ENCODE measurements at regions not wholly inside any gene's neighbourhood (a gene's known extent, or its start where the extent isn't known, plus 50 kb on each side); places are given as distances from the start of the nearest gene placed in this dataset.

DNA sequence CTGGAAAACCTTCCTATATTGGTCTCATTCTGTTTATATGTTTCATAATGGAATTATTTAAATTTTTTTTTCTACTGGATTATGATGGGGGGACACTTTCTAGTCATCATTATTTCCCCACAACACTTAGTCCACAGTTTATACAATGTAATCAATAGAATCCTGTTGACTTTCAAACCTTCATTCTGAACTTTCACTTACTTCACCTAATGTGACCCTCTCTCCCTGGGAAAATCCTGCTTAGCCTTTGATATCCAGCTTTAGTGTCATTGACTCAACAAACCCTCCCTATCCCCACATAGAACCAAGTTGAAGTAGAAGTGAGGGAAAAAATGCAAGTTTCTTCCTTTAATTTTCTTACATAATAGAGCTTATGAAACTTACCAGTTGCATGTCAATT lies 666.0 kb downstream of the MECOM start:
- DNase-seq (ENCODE audit: low spot score in 2 of 2) = no peak
- H3K9me3 ChIP-seq = no peaks in the 10 kb centered on the region
- H3K4me3 ChIP-seq = no peak overlapping the region

DNA sequence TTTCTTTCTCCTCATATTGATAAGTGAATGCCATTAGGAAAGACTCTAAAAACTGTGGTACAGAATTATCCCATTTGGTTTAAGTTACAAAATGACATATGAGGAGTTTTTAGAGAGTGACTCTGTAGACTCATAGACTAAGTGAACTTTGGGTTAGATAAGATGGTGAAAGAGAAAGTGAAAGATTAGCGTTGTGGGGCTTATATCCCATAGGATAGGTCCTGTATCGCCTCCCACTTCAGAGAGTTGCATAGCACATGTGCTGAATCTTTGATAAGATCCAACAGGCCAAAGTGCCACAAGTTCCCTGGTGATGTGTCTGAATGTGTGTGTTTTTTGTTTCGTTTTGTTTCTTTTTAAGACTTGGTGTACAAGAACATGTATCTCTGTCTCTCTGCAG lies 666.9 kb downstream of the MECOM start:
- 82% methylated on average over 3 of the region's 3 CpGs for WGBS
- Histone ChIP-seq H3K9me3 (no peaks in the 10 kb centered on the region), H3K36me3 (no peaks in the 10 kb centered on the region), H3K27me3 (no peaks in the 10 kb centered on the region), H3K4me1 (no peaks in the 10 kb centered on the region), H3K4me3 (no peak overlapping the region), H3K27ac (no peak overlapping the region)
- TF ChIP-seq POLR2AphosphoS5 (IDR thresholded peaks at IDR 0.05) = no peak
- no peak for TF ChIP-seq EP300 (IDR thresholded peaks at IDR 0.05)
- no peak for TF ChIP-seq POLR2A (IDR thresholded peaks at IDR 0.05)
- no peak for TF ChIP-seq CTCF (IDR thresholded peaks at IDR 0.05)
- no peak for DNase-seq (ENCODE audit: low spot score in 2 of 2)

More for the DNA sequence above, 666.0 kb downstream of the MECOM start:
- no peak overlapping the region for H3K27ac ChIP-seq
- TF ChIP-seq POLR2A (IDR thresholded peaks at IDR 0.05) = no peak
- H3K4me1 ChIP-seq = no peaks in the 10 kb centered on the region
- H3K36me3 ChIP-seq = no peaks in the 10 kb centered on the region
- H3K27me3 ChIP-seq = no peaks in the 10 kb centered on the region

DNA sequence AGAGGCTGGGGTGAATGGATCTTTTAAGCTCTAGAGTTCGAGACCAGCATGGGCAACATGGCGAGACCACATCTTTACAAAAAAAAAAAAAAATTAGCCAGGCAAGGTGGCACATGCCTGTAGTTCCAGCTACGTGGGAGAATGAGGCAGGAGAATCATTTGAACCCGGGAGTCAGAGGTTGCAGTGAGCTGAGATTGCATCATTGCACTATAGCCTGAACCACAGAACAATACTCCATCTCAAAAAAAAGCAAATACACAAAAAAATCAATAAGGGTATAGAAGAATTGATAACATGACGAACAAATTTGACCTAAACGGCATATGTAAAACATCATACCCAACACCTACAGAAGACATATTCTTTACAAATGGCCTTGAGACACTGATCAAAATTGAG lies 668.4 kb downstream of the MECOM start:
- Histone ChIP-seq H3K9me3 (no peaks in the 10 kb centered on the region), H3K27me3 (no peaks in the 10 kb centered on the region), H3K4me1 (no peaks in the 10 kb centered on the region), H3K27ac (no peak overlapping the region), H3K4me3 (no peak overlapping the region), H3K36me3 (no peaks in the 10 kb centered on the region)
- WGBS = 92% methylated on average over 6 of the region's 6 CpGs
- TF ChIP-seq POLR2A (IDR thresholded peaks at IDR 0.05) (no peak), CTCF (IDR thresholded peaks at IDR 0.05) (no peak), POLR2AphosphoS5 (IDR thresholded peaks at IDR 0.05) (no peak), EP300 (IDR thresholded peaks at IDR 0.05) (no peak)
- no peak for DNase-seq (ENCODE audit: low spot score in 2 of 2)

DNA sequence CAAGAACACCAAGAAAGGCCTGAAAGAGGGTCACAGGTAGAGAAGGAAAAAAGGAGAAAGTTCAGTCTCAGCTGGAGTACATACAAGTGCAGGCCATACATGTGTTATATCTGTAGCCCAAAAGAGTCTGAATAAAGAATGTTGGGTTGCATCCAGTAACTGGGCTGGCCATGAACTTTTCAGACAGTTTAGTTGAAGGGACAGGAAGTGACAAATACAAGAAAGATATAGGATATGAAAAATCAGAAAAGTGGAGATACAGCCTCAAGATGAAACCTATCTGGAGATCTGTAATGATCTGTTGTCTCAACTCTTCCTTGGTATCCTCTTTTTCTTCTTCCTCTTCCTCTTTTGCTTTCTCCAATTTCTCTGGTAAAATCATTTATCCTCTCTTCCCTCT lies 671.7 kb downstream of the MECOM start:
- no peak overlapping the region for H3K27ac ChIP-seq
- peaks cover 8% of the 10 kb centered on the region for H3K4me1 ChIP-seq
- no peaks in the 10 kb centered on the region for H3K9me3 ChIP-seq
- no peaks in the 10 kb centered on the region for H3K27me3 ChIP-seq
- DNase-seq (ENCODE audit: low spot score in 2 of 2) = no peak
- H3K36me3 ChIP-seq = no peaks in the 10 kb centered on the region
- no peak for TF ChIP-seq POLR2AphosphoS5 (IDR thresholded peaks at IDR 0.05)
- TF ChIP-seq POLR2A (IDR thresholded peaks at IDR 0.05) = no peak
- TF ChIP-seq EP300 (IDR thresholded peaks at IDR 0.05) = no peak
- TF ChIP-seq CTCF (IDR thresholded peaks at IDR 0.05) = no peak
- H3K4me3 ChIP-seq = no peak overlapping the region

DNA sequence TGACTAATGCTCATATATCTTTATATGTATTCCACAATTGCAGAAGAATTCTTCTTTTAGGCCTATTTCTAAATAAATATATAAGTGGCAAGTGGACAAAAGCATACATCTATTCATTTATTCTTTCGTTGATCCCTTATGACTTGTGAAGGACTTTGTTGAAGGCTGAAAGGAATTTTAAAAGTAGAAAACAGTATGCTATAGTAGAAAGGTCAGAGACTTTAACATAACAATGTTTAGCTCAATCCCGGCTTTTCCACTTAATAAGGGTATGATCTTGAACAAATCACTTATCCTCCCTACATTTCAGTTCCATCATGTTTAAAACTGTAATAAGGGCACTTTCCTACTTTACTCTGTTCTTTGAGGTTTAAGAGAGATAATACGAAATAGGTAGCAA lies 672.9 kb downstream of the MECOM start:
- no peak overlapping the region for H3K27ac ChIP-seq
- TF ChIP-seq POLR2A (IDR thresholded peaks at IDR 0.05) (no peak), CTCF (IDR thresholded peaks at IDR 0.05) (no peak), EP300 (IDR thresholded peaks at IDR 0.05) (no peak), POLR2AphosphoS5 (IDR thresholded peaks at IDR 0.05) (no peak)
- WGBS = 91% methylated on average over 3 of the region's 3 CpGs

GRCh38 chr3:168990134-168990533 lies 673.4 kb downstream of the MECOM start:
- H3K9me3 ChIP-seq = no peaks in the 10 kb centered on the region

More for the DNA sequence above, 672.9 kb downstream of the MECOM start:
- H3K4me3 ChIP-seq = no peak overlapping the region
- no peaks in the 10 kb centered on the region for H3K27me3 ChIP-seq
- H3K4me1 ChIP-seq = peaks cover 8% of the 10 kb centered on the region
- no peak for DNase-seq (ENCODE audit: low spot score in 2 of 2)
- H3K9me3 ChIP-seq = no peaks in the 10 kb centered on the region
- H3K36me3 ChIP-seq = no peaks in the 10 kb centered on the region

More at GRCh38 chr3:168990134-168990533, 673.4 kb downstream of the MECOM start:
- DNase-seq (ENCODE audit: low spot score in 2 of 2) = no peak
- H3K27ac ChIP-seq = no peak overlapping the region
- H3K4me1 ChIP-seq = peaks cover 8% of the 10 kb centered on the region
- H3K4me3 ChIP-seq = no peak overlapping the region
- 58% methylated on average over 2 of the region's 2 CpGs for WGBS
- no peaks in the 10 kb centered on the region for H3K36me3 ChIP-seq
- TF ChIP-seq POLR2A (IDR thresholded peaks at IDR 0.05) (no peak), EP300 (IDR thresholded peaks at IDR 0.05) (no peak), POLR2AphosphoS5 (IDR thresholded peaks at IDR 0.05) (no peak), CTCF (IDR thresholded peaks at IDR 0.05) (no peak)
- H3K27me3 ChIP-seq = no peaks in the 10 kb centered on the region

Measured in suprapubic skin (tissue), 4 donors.